ENCODE measurements at regions not wholly inside any gene's neighbourhood (a gene's known extent, or its start where the extent isn't known, plus 50 kb on each side); places are given as distances from the start of the nearest gene placed in this dataset.

GRCh38 chr14:96994999-96995398, 197.8 kb downstream of the VRK1 start:
- H3K9ac ChIP-seq (replicated peaks; ENCODE audit: extremely low read depth, insufficient read depth, low read length), result no peak overlapping the region
- ChIA-PET POLR2A (no interaction called here), CTCF (no interaction called here)
- H3K9me1 ChIP-seq (replicated peaks; ENCODE audit: control insufficient read depth, extremely low read depth, insufficient read depth, low read length), result no peaks in the 10 kb centered on the region
- H3K4me3 ChIP-seq (replicated peaks in 1 of 3; ENCODE audit: insufficient read depth in 1 of 3, low read depth in 1 of 3, low read length in 3 of 3), result no peak overlapping the region
- no peak for DNase-seq (ENCODE audit: low read depth, low spot score)
- BruUV-seq (replicated peaks), result no TSS peak
- H4K20me1 ChIP-seq (replicated peaks; ENCODE audit: control insufficient read depth, extremely low read depth, insufficient read depth, low read length), result no peaks in the 10 kb centered on the region
- no peak overlapping the region for H3K4me2 ChIP-seq (ENCODE audit: insufficient read depth, low read length)
- TF ChIP-seq MAX (IDR thresholded peaks at IDR 0.05; ENCODE audit: insufficient read depth, insufficient read length) (no peak), GATA2 (IDR thresholded peaks at IDR 0.05; ENCODE audit: insufficient read depth, insufficient read length, low read depth, low read length) (no peak), POLR2AphosphoS5 (IDR thresholded peaks at IDR 0.05; ENCODE audit: insufficient read depth, low read depth, low read length) (no peak), CTCF (IDR thresholded peaks at IDR 0.05; ENCODE audit: extremely low read depth in 1 of 2, insufficient read depth in 1 of 2, low read depth in 1 of 2, low read length in 2 of 2) (no peak), JUN (IDR thresholded peaks at IDR 0.05; ENCODE audit: borderline replicate concordance, insufficient read depth, insufficient read length, low read depth) (no peak), POLR2A (IDR thresholded peaks at IDR 0.05; ENCODE audit: low read depth, low read length) (no peak), FOS (IDR thresholded peaks at IDR 0.05; ENCODE audit: borderline replicate concordance, insufficient read depth, low read length) (no peak), MYC (IDR thresholded peaks at IDR 0.05; ENCODE audit: low read depth, low read length) (no peak), EZH2 (IDR thresholded peaks at IDR 0.05; ENCODE audit: borderline replicate concordance, low read depth, low read length, severe bottlenecking) (no peak)
- no peak overlapping the region for H2AFZ ChIP-seq (ENCODE audit: low read depth, low read length)
- no peak overlapping the region for H3K27ac ChIP-seq (ENCODE audit: insufficient read depth, low read depth, low read length)
- no peaks in the 10 kb centered on the region for H3K79me2 ChIP-seq (ENCODE audit: control insufficient read depth, insufficient read depth, low read length)
- intact Hi-C loops (cut with micrococcal nuclease), result no loop called here
- dilution Hi-C loops (cut with MboI; ENCODE audit: extremely low pct_ligation_motif_present, low sequenced_read_pairs), result no loop called here
- H3K9me3 ChIP-seq (replicated peaks; ENCODE audit: control insufficient read depth, insufficient read depth, low read length), result peaks cover 6% of the 10 kb centered on the region
- H3K4me1 ChIP-seq (ENCODE audit: control insufficient read depth, extremely low read depth, insufficient read depth, low read length), result no peaks in the 10 kb centered on the region
- no peak for FAIRE-seq
- H3K36me3 ChIP-seq (ENCODE audit: control insufficient read depth in 2 of 2, extremely low read depth in 1 of 2, insufficient read depth in 2 of 2, low read length in 2 of 2), result no peaks in the 10 kb centered on the region
- H3K27me3 ChIP-seq (ENCODE audit: control insufficient read depth in 2 of 2, insufficient read depth in 2 of 2, low read length in 2 of 2), result no peaks in the 10 kb centered on the region
